ENCODE measurements at regions not wholly inside any gene's neighbourhood (a gene's known extent, or its start where the extent isn't known, plus 50 kb on each side); places are given as distances from the start of the nearest gene placed in this dataset.

DNA sequence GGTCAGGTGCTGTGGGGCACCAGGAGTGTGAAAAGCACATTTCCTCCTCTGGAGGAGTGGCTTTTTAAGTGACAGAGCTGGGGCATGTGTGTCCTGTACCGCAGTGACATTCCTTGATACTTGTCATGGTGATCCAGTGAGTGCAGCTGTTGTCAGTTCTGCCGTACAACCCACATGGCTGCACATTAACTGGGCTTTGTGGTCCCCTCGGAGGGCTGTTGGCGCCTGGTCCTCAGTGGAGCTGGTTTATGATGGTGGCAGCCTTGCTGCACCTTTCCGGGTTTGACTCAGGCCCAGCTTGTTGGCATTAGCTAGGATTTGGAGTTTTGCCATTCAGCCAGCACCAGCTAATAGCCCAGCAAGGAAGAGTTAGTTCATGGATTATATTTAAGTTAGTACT lies 77.0 kb downstream of the SLC25A47 start:
- H3K4me1 ChIP-seq = no peaks in the 10 kb centered on the region
- no peak overlapping the region for H3K4me3 ChIP-seq
- peaks cover 0 to 12% of the 10 kb centered on the region in 2 donors for H3K36me3 ChIP-seq
- H3K27me3 ChIP-seq = no peaks in the 10 kb centered on the region
- no peaks in the 10 kb centered on the region for H3K9me3 ChIP-seq
- no peak overlapping the region for H3K27ac ChIP-seq
- TF ChIP-seq, protein P1, sequence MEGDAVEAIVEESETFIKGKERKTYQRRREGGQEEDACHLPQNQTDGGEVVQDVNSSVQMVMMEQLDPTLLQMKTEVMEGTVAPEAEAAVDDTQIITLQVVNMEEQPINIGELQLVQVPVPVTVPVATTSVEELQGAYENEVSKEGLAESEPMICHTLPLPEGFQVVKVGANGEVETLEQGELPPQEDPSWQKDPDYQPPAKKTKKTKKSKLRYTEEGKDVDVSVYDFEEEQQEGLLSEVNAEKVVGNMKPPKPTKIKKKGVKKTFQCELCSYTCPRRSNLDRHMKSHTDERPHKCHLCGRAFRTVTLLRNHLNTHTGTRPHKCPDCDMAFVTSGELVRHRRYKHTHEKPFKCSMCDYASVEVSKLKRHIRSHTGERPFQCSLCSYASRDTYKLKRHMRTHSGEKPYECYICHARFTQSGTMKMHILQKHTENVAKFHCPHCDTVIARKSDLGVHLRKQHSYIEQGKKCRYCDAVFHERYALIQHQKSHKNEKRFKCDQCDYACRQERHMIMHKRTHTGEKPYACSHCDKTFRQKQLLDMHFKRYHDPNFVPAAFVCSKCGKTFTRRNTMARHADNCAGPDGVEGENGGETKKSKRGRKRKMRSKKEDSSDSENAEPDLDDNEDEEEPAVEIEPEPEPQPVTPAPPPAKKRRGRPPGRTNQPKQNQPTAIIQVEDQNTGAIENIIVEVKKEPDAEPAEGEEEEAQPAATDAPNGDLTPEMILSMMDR (IDR thresholded peaks at IDR 0.05) = no peak
- intact Hi-C loops (cut with DNase I) = no loop called here
- no peak for DNase-seq (ENCODE audit: low spot score in 2 of 2)

DNA sequence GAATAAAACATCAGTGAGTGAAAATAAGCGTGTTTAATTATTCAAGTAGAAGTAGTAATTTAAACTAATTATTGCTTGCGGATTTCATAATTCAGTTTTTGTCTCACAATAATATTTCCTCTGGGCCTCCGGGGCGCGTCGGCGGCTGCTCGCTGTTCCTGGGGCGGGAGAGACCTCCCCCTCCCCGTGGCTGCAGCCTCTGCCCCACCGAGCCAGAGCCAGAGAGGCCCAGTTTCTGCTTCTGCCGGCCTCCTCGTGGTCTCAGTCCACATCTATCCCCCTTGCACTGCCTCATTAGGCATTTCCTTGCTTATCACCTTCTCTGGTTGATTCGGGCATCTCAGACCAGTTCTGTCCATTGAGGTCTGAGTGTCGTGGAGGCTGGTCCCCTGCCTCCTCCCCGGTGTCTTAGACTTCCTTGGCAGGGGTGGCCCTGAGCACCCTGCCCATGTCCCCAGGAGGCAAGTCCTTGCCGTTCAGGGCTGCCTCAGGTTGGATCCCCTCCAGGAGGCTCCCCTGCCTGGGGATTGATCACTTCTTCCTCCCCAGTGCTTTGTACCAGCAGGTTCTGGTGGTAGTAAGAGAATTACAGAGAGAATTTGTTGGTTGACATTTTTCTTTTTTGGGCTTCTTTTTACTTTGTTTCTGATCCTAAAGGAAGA lies 78.0 kb downstream of the SLC25A47 start:
- peaks cover 0 to 12% of the 10 kb centered on the region in 2 donors for H3K36me3 ChIP-seq
- no peak for DNase-seq (ENCODE audit: low spot score in 2 of 2)
- no peaks in the 10 kb centered on the region for H3K9me3 ChIP-seq
- H3K4me1 ChIP-seq = no peaks in the 10 kb centered on the region
- no peak overlapping the region for H3K27ac ChIP-seq
- TF ChIP-seq, protein P1 (IDR thresholded peaks at IDR 0.05) = no peak
- no peaks in the 10 kb centered on the region for H3K27me3 ChIP-seq
- H3K4me3 ChIP-seq = no peak overlapping the region
- intact Hi-C loops (cut with DNase I) = no loop called here

- H3K36me3 ChIP-seq = peaks cover 0 to 12% of the 10 kb centered on the region in 2 donors
- no peak for DNase-seq (ENCODE audit: low spot score in 2 of 2)
- H3K4me3 ChIP-seq = no peak overlapping the region
- H3K4me1 ChIP-seq = no peaks in the 10 kb centered on the region
- H3K27ac ChIP-seq = no peak overlapping the region
- TF ChIP-seq, protein P1 (IDR thresholded peaks at IDR 0.05) = no peak
- no peaks in the 10 kb centered on the region for H3K27me3 ChIP-seq
- intact Hi-C loops (cut with DNase I) = no loop called here
- H3K9me3 ChIP-seq = no peaks in the 10 kb centered on the region
Measured at GRCh38 chr14:100401792-100402191, 78.7 kb downstream of the SLC25A47 start.

DNA sequence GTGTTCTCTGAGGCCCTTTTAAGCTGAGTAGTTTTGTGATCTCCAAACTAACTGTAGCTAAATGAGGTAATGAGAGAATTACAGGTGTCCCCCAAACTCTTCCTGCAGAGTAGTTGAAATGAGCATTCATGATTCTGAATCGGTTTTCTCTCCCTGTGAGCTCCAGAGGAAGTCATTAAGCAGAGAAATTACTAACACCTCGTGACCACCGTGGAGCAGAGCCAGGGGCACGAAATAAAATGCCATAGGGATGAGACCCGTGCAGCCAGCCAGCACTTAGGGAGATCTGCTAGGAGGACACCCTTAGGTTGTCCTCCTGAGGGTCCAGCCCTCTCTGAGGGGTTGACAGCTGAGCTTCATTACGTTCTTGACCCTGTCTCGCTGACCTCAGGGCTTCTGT lies 79.5 kb downstream of the SLC25A47 start:
- Histone ChIP-seq H3K36me3 (peaks cover 0 to 9% of the 10 kb centered on the region in 2 donors), H3K4me3 (no peak overlapping the region), H3K27ac (no peak overlapping the region), H3K27me3 (no peaks in the 10 kb centered on the region), H3K9me3 (no peaks in the 10 kb centered on the region), H3K4me1 (no peaks in the 10 kb centered on the region)
- TF ChIP-seq, protein P1 (IDR thresholded peaks at IDR 0.05) = no peak
- no peak for DNase-seq (ENCODE audit: low spot score in 2 of 2)
- intact Hi-C loops (cut with DNase I) = no loop called here

GRCh38 chr14:100403105-100403504 lies 80.0 kb downstream of the SLC25A47 start:
- Histone ChIP-seq H3K4me1 (no peaks in the 10 kb centered on the region), H3K36me3 (peaks cover 0 to 4% of the 10 kb centered on the region in 2 donors), H3K27ac (no peak overlapping the region), H3K4me3 (no peak overlapping the region), H3K9me3 (no peaks in the 10 kb centered on the region), H3K27me3 (no peaks in the 10 kb centered on the region)
- no peak for DNase-seq (ENCODE audit: low spot score in 2 of 2)
- TF ChIP-seq, protein P1 (IDR thresholded peaks at IDR 0.05) = no peak
- intact Hi-C loops (cut with DNase I) = no loop called here
